PFSK-1 (cell line): ENCODE measurements at regions not wholly inside any gene's neighbourhood (a gene's known extent, or its start where the extent isn't known, plus 50 kb on each side); places are given as distances from the start of the nearest gene placed in this dataset.

Experiments used
- SIN3A ChIP-seq: IDR thresholded peaks from 2 replicates; pipeline ENCODE4 v1.6.1; 2012; ENCODE audit warnings: mild to moderate bottlenecking, low read length, moderate library complexity, borderline replicate concordance; ENCODE audit not compliant: insufficient read depth
- TAF1 ChIP-seq: IDR thresholded peaks from 2 replicates; pipeline ENCODE4 v1.6.1; 2012; ENCODE audit warnings: low read length, control low read depth, borderline replicate concordance; ENCODE audit not compliant: insufficient read depth

- TF ChIP-seq TAF1 (no peak), SIN3A (no peak)
Observed at GRCh38 chr1:235057385-235058306, 71.0 kb downstream of the TOMM20 start.
